C4-2B (cell line): ENCODE measurements at regions not wholly inside any gene's neighbourhood (a gene's known extent, or its start where the extent isn't known, plus 50 kb on each side); places are given as distances from the start of the nearest gene placed in this dataset.

ENCODE experiments used
- ZFX ChIP-seq: fragments of 450-650 bp; IDR thresholded peaks from 2 replicates; pipeline ENCODE4 v1.6.1; 2017
- TF ChIP-seq, protein P1 (sequence below): fragments of 450-650 bp; conservative IDR thresholded peaks from 2 replicates; pipeline ENCODE4 v1.5.1; 2017; ENCODE audit warnings: mild to moderate bottlenecking

DNA sequence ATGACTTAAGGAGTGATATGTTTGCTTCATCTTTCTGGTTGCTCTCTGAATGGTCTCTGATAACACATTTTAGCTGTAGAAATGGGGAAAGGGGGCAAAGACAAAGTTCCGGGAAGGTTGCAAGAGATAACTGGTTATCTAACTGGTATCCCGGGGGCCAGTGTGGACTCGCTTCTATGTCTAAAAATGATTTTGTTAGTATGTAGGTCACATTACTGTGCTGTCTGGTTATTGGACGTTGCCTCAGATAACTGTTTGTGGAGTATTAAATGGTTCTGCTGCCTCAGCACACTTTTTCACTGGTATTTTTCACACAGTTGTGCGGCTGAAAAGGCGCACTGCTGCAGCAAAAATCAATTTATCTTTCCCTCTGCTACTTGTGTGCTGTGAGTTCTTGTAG, 63.0 kb upstream of the ZNF536 start:
- TF ChIP-seq, protein P1, sequence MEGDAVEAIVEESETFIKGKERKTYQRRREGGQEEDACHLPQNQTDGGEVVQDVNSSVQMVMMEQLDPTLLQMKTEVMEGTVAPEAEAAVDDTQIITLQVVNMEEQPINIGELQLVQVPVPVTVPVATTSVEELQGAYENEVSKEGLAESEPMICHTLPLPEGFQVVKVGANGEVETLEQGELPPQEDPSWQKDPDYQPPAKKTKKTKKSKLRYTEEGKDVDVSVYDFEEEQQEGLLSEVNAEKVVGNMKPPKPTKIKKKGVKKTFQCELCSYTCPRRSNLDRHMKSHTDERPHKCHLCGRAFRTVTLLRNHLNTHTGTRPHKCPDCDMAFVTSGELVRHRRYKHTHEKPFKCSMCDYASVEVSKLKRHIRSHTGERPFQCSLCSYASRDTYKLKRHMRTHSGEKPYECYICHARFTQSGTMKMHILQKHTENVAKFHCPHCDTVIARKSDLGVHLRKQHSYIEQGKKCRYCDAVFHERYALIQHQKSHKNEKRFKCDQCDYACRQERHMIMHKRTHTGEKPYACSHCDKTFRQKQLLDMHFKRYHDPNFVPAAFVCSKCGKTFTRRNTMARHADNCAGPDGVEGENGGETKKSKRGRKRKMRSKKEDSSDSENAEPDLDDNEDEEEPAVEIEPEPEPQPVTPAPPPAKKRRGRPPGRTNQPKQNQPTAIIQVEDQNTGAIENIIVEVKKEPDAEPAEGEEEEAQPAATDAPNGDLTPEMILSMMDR, result no peak
- TF ChIP-seq ZFX, result no peak
